H9 (cell line): ENCODE measurements at regions not wholly inside any gene's neighbourhood (a gene's known extent, or its start where the extent isn't known, plus 50 kb on each side); places are given as distances from the start of the nearest gene placed in this dataset.

ENCODE experiments used
- DNase-seq: peaks from one replicate; pipeline ENCODE4 v3.0.0-alpha.2; 2017
- H2AFZ ChIP-seq: one replicate; pipeline ENCODE4 v1.6.1; 2013; ENCODE audit warnings: mild to moderate bottlenecking, low read length, control low read depth, moderate library complexity
- H2AK5ac ChIP-seq: 2 replicates; pipeline ENCODE4 v1.6.1; 2013; ENCODE audit warnings: low read length, control low read depth, mixed read lengths; ENCODE audit not compliant: insufficient read length
- H2BK120ac ChIP-seq: one replicate; pipeline ENCODE4 v1.6.1; 2013; ENCODE audit warnings: low read depth, mild to moderate bottlenecking, low read length, control low read depth, inconsistent platforms; ENCODE audit not compliant: poor library complexity, severe bottlenecking
- H2BK12ac ChIP-seq: 2 replicates; pipeline ENCODE4 v1.6.1; 2013; ENCODE audit warnings: low read length, control low read depth, mixed read lengths, low read depth; ENCODE audit not compliant: insufficient read length
- H2BK15ac ChIP-seq: 2 replicates; pipeline ENCODE4 v1.6.1; 2013; ENCODE audit warnings: low read depth, low read length, control low read depth
- H2BK20ac ChIP-seq: one replicate; pipeline ENCODE4 v1.6.1; 2013; ENCODE audit warnings: low read depth, mild to moderate bottlenecking, low read length, control low read depth, inconsistent platforms; ENCODE audit not compliant: poor library complexity, severe bottlenecking
- H2BK5ac ChIP-seq: 2 replicates; pipeline ENCODE4 v1.6.1; 2013; ENCODE audit warnings: low read length, control low read depth, mixed read lengths; ENCODE audit not compliant: insufficient read length
- H3K14ac ChIP-seq: 2 replicates; pipeline ENCODE4 v1.6.1; 2013; ENCODE audit warnings: low read length, control low read depth; ENCODE audit not compliant: insufficient read depth
- H3K18ac ChIP-seq: 2 replicates; pipeline ENCODE4 v1.6.1; 2013; ENCODE audit warnings: low read depth, mild to moderate bottlenecking, mixed read lengths, low read length, control low read depth; ENCODE audit not compliant: insufficient read length
- H3K23ac ChIP-seq: 2 replicates; pipeline ENCODE4 v1.6.1; 2013; ENCODE audit warnings: low read length, control low read depth, mixed read lengths, low read depth; ENCODE audit not compliant: insufficient read length
- H3K23me2 ChIP-seq: 2 replicates; pipeline ENCODE4 v1.6.1; 2013; ENCODE audit warnings: low read depth, mild to moderate bottlenecking, mixed read lengths, low read length, control low read depth; ENCODE audit not compliant: insufficient read length, poor library complexity, severe bottlenecking
- H3K27ac ChIP-seq: 2 replicates; pipeline ENCODE4 v1.5.1; 2013; ENCODE audit warnings: low read length, control low read depth, mixed read lengths, low read depth; ENCODE audit not compliant: insufficient read length
- H3K27me3 ChIP-seq: 2 replicates; pipeline ENCODE4 v1.6.1; 2013; ENCODE audit warnings: low read length, control low read depth, inconsistent platforms; ENCODE audit not compliant: insufficient read depth
- H3K4ac ChIP-seq: 2 replicates; pipeline ENCODE4 v1.6.1; 2013; ENCODE audit warnings: low read depth, mild to moderate bottlenecking, control low read depth, inconsistent platforms, low read length, moderate library complexity
- H3K4me1 ChIP-seq: 2 replicates; pipeline ENCODE4 v1.6.1; 2013; ENCODE audit warnings: low read length, control low read depth, inconsistent platforms; ENCODE audit not compliant: insufficient read depth
- H3K4me2 ChIP-seq: 2 replicates; pipeline ENCODE4 v1.6.1; 2013; ENCODE audit warnings: low read length, control low read depth, mixed read lengths; ENCODE audit not compliant: insufficient read length, insufficient read depth
- H3K56ac ChIP-seq: 2 replicates; pipeline ENCODE4 v1.6.1; 2013; ENCODE audit warnings: low read depth, mild to moderate bottlenecking, mixed read lengths, low read length, control low read depth; ENCODE audit not compliant: insufficient read length
- H3K79me1 ChIP-seq: 2 replicates; pipeline ENCODE4 v1.6.1; 2013; ENCODE audit warnings: low read depth, mild to moderate bottlenecking, moderate library complexity, low read length, control low read depth, inconsistent platforms; ENCODE audit not compliant: insufficient read depth, poor library complexity, severe bottlenecking
- H3K79me2 ChIP-seq: 2 replicates; pipeline ENCODE4 v1.6.1; 2013; ENCODE audit warnings: low read length, control low read depth, inconsistent platforms; ENCODE audit not compliant: insufficient read depth
- H3K9ac ChIP-seq: 2 replicates; pipeline ENCODE4 v1.6.1; 2013; ENCODE audit warnings: low read length, control low read depth, mixed read lengths; ENCODE audit not compliant: insufficient read length; ENCODE audit errors: extremely low read depth
- H3K9me3 ChIP-seq: one replicate; pipeline ENCODE4 v1.6.1; 2013; ENCODE audit warnings: low read depth, low read length, inconsistent platforms; ENCODE audit not compliant: control insufficient read depth
- H3T11ph ChIP-seq: one replicate; pipeline ENCODE4 v1.6.1; 2013; ENCODE audit warnings: mild to moderate bottlenecking, low read length, control low read depth, inconsistent platforms
- H4K20me1 ChIP-seq: one replicate; pipeline ENCODE4 v1.6.1; 2013; ENCODE audit not compliant: control insufficient read depth, insufficient read length, insufficient read depth
- H4K5ac ChIP-seq: 2 replicates; pipeline ENCODE4 v1.6.1; 2013; ENCODE audit warnings: low read depth, mild to moderate bottlenecking, mixed read lengths, low read length, control low read depth; ENCODE audit not compliant: insufficient read length
- H4K8ac ChIP-seq: replicated peaks from 2 replicates; pipeline ENCODE4 v1.6.1; 2013; ENCODE audit warnings: low read length, control low read depth, mixed read lengths, low read depth; ENCODE audit not compliant: insufficient read length
- H4K91ac ChIP-seq: 2 replicates; pipeline ENCODE4 v1.6.1; 2013; ENCODE audit warnings: low read depth, mild to moderate bottlenecking, moderate library complexity, mixed read lengths, low read length, control low read depth; ENCODE audit not compliant: insufficient read length
- H3K27ac Mint-ChIP-seq, 3 experiments: 2 replicates in 2 of 3; 3 replicates in 1 of 3; pipeline ENCODE4 v1.8.0; 2020 to 2021; ENCODE audit warnings: mixed read lengths in 3 of 3, mild to moderate bottlenecking in 1 of 3, moderate library complexity in 1 of 3
- H3K27me3 Mint-ChIP-seq: 2 replicates; pipeline ENCODE4 v1.8.0; 2021; ENCODE audit warnings: low read depth, mild to moderate bottlenecking, moderate library complexity, mixed read lengths
- H3K36me3 Mint-ChIP-seq, 3 experiments: 2 replicates in 2 of 3; 3 replicates in 1 of 3; pipeline ENCODE4 v1.8.0; 2020 to 2021; ENCODE audit warnings: low read depth in 3 of 3, mixed read lengths in 3 of 3; ENCODE audit not compliant: insufficient read depth in 1 of 3
- H3K4me1 Mint-ChIP-seq, 2 experiments: 2 replicates each; pipeline ENCODE4 v1.8.0; 2020; ENCODE audit warnings: mixed read lengths in 2 of 2
- H3K4me3 Mint-ChIP-seq, 2 experiments: 2 replicates in 1 of 2; 3 replicates in 1 of 2; pipeline ENCODE4 v1.8.0; 2020 to 2021; ENCODE audit warnings: mild to moderate bottlenecking in 2 of 2, mixed read lengths in 2 of 2, moderate library complexity in 1 of 2
- H3K9me3 Mint-ChIP-seq, 2 experiments: 2 replicates in 1 of 2; 3 replicates in 1 of 2; pipeline ENCODE4 v1.8.0; 2020; ENCODE audit warnings: mild to moderate bottlenecking in 2 of 2, mixed read lengths in 2 of 2, moderate library complexity in 1 of 2
- WGBS: extraction: QIAGEN DNeasy Blood & Tissue Kit; methylation state at CpG from one replicate; pipeline ENCODE4 v1.1.7; 2013; ENCODE audit warnings: missing lambda C conversion rate, low lambda C conversion rate, mixed read lengths; ENCODE audit not compliant: insufficient read length; ENCODE audit errors: extremely low coverage; 5-methylcytosine and 5-hydroxymethylcytosine counted together
- TF ChIP-seq, protein P1 (sequence below): fragments of 200-600 bp; sonication (generic); conservative IDR thresholded peaks from 3 replicates; pipeline ENCODE4 v1.8.0; 2021; ENCODE audit warnings: antibody characterized with exemption, mild to moderate bottlenecking

- no peak overlapping the region for H3K4me2 ChIP-seq
- Mint-ChIP-seq H3K9me3 (no peaks in the 10 kb centered on the region), H3K27me3 (no peaks in the 10 kb centered on the region), H3K4me3 (no peak overlapping the region), H3K27ac (no peak overlapping the region), H3K4me1 (peaks cover 0 to 10% of the 10 kb centered on the region in 2 experiments; a peak in 1 of 4 replicates), H3K36me3 (no peaks in the 10 kb centered on the region)
- no peaks in the 10 kb centered on the region for H3K27me3 ChIP-seq
- H2BK5ac ChIP-seq, result no peak overlapping the region
- H2BK12ac ChIP-seq, result no peak overlapping the region
- H2BK20ac ChIP-seq, result no peak overlapping the region
- H2AFZ ChIP-seq, result no peak overlapping the region
- H4K20me1 ChIP-seq, result no peaks in the 10 kb centered on the region
- H3K4me1 ChIP-seq, result no peaks in the 10 kb centered on the region
- H3T11ph ChIP-seq, result no peak overlapping the region
- H3K14ac ChIP-seq, result no peak overlapping the region
- no peak overlapping the region for H3K18ac ChIP-seq
- H3K23me2 ChIP-seq, result no peaks in the 10 kb centered on the region
- no CpG with 5 or more reads among the region's 1 CpG for WGBS
- H4K8ac ChIP-seq, result no peak overlapping the region
- DNase-seq, result no peak
- no peak overlapping the region for H3K27ac ChIP-seq
- TF ChIP-seq, protein P1, sequence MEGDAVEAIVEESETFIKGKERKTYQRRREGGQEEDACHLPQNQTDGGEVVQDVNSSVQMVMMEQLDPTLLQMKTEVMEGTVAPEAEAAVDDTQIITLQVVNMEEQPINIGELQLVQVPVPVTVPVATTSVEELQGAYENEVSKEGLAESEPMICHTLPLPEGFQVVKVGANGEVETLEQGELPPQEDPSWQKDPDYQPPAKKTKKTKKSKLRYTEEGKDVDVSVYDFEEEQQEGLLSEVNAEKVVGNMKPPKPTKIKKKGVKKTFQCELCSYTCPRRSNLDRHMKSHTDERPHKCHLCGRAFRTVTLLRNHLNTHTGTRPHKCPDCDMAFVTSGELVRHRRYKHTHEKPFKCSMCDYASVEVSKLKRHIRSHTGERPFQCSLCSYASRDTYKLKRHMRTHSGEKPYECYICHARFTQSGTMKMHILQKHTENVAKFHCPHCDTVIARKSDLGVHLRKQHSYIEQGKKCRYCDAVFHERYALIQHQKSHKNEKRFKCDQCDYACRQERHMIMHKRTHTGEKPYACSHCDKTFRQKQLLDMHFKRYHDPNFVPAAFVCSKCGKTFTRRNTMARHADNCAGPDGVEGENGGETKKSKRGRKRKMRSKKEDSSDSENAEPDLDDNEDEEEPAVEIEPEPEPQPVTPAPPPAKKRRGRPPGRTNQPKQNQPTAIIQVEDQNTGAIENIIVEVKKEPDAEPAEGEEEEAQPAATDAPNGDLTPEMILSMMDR, result no peak
- H2BK120ac ChIP-seq, result no peak overlapping the region
- no peak overlapping the region for H2AK5ac ChIP-seq
- no peak overlapping the region for H3K4ac ChIP-seq
- no peak overlapping the region for H4K91ac ChIP-seq
- no peak overlapping the region for H3K56ac ChIP-seq
- H3K9ac ChIP-seq, result no peak overlapping the region
- H2BK15ac ChIP-seq, result no peak overlapping the region
- H3K23ac ChIP-seq, result no peak overlapping the region
- no peaks in the 10 kb centered on the region for H3K79me1 ChIP-seq
- no peaks in the 10 kb centered on the region for H3K9me3 ChIP-seq
- no peaks in the 10 kb centered on the region for H3K79me2 ChIP-seq
- H4K5ac ChIP-seq, result no peak overlapping the region
Observed at GRCh38 chr5:164747371-164747770, 1242.0 kb downstream of the MAT2B start.
